IMR-90 (cell line): ENCODE measurements at regions not wholly inside any gene's neighbourhood (a gene's known extent, or its start where the extent isn't known, plus 50 kb on each side); places are given as distances from the start of the nearest gene placed in this dataset.

Source experiments
- ATAC-seq: fragments of 200-7000 bp; cut with Tn5 transposase; 2 replicates; pipeline ENCODE4 v1.9.1; 2020; ENCODE audit warnings: low read depth, mild to moderate bottlenecking, moderate library complexity
- BruUV-seq: library from RNA; stranded (reverse); fragments of 400-500 nt; replicated peaks from 2 replicates; lab custom pipeline; 2021; lab: Mats Ljungman, UMichigan
- CTCF ChIA-PET: fragments of 300-600 bp; formaldehyde crosslinking; extraction: SDS; loops from one replicate; lab custom pipeline; 2021; ENCODE audit warnings: antibody characterized with exemption; lab: Yijun Ruan, JAX
- POLR2A ChIA-PET: fragments of 300-600 bp; sonication (Branson Sonifier 250); formaldehyde crosslinking; loops from one replicate; lab custom pipeline; 2022; ENCODE audit warnings: antibody characterized with exemption; ENCODE audit not compliant: unreplicated experiment; lab: Charles Lee
- DNase-seq: peaks from one replicate; pipeline ENCODE4 v3.0.0; 2013
- H2AFZ ChIP-seq: replicated peaks from 2 replicates; pipeline ENCODE3; 2013; ENCODE audit warnings: low read length, mild to moderate bottlenecking; ENCODE audit not compliant: poor library complexity
- H2AK5ac ChIP-seq: 2 replicates; pipeline ENCODE4 v1.6.1; 2013; ENCODE audit warnings: low read depth, low read length, inconsistent platforms
- H2AK9ac ChIP-seq: replicated peaks from 2 replicates; pipeline ENCODE3; 2013; ENCODE audit warnings: mild to moderate bottlenecking, low read depth, low read length, moderate library complexity; ENCODE audit not compliant: poor library complexity
- H2BK120ac ChIP-seq: 2 replicates; pipeline ENCODE4 v1.6.1; 2013; ENCODE audit warnings: low read depth, low read length, inconsistent platforms
- H2BK15ac ChIP-seq: 3 replicates; pipeline ENCODE4 v1.6.1; 2013; ENCODE audit warnings: low read depth, low read length, inconsistent platforms
- H2BK20ac ChIP-seq: 2 replicates; pipeline ENCODE4 v1.6.1; 2013; ENCODE audit warnings: low read depth, mild to moderate bottlenecking, inconsistent platforms, low read length, moderate library complexity
- H2BK5ac ChIP-seq: 2 replicates; pipeline ENCODE4 v1.6.1; 2013; ENCODE audit warnings: mild to moderate bottlenecking, low read depth, low read length, inconsistent platforms; ENCODE audit not compliant: poor library complexity, severe bottlenecking
- H3K14ac ChIP-seq: replicated peaks from 2 replicates; pipeline ENCODE4 v1.6.1; 2013; ENCODE audit warnings: low read depth, low read length, inconsistent platforms
- H3K18ac ChIP-seq: 2 replicates; pipeline ENCODE4 v1.6.1; 2013; ENCODE audit warnings: low read depth, low read length, control low read depth
- H3K23ac ChIP-seq: 2 replicates; pipeline ENCODE4 v1.6.1; 2013; ENCODE audit warnings: low read depth, low read length, inconsistent platforms
- H3K27ac ChIP-seq: 2 replicates; pipeline ENCODE4 v1.5.1; 2013; ENCODE audit warnings: mild to moderate bottlenecking, control low read depth, low read length; ENCODE audit not compliant: insufficient read depth
- H3K27me3 ChIP-seq: 2 replicates; pipeline ENCODE4 v1.6.1; 2013; ENCODE audit warnings: low read length; ENCODE audit not compliant: control insufficient read depth, insufficient read depth
- H3K36me3 ChIP-seq: 2 replicates; pipeline ENCODE4 v1.6.1; 2013; ENCODE audit warnings: low read length, mixed read lengths; ENCODE audit not compliant: control insufficient read depth, insufficient read depth
- H3K4ac ChIP-seq: 2 replicates; pipeline ENCODE4 v1.6.1; 2013; ENCODE audit warnings: low read depth, low read length, inconsistent platforms
- H3K4me1 ChIP-seq: 2 replicates; pipeline ENCODE4 v1.6.1; 2013; ENCODE audit warnings: low read length, mixed read lengths; ENCODE audit not compliant: control insufficient read depth, insufficient read depth
- H3K4me2 ChIP-seq: 2 replicates; pipeline ENCODE4 v1.6.1; 2013; ENCODE audit warnings: low read depth, mild to moderate bottlenecking, control low read depth, low read length, moderate library complexity
- H3K4me3 ChIP-seq: 2 replicates; pipeline ENCODE4 v1.5.1; 2013; ENCODE audit warnings: low read depth, mild to moderate bottlenecking, control low read depth, low read length, moderate library complexity; ENCODE audit not compliant: insufficient read depth
- H3K56ac ChIP-seq: 2 replicates; pipeline ENCODE4 v1.6.1; 2013; ENCODE audit warnings: low read length, inconsistent platforms; ENCODE audit not compliant: insufficient read depth; ENCODE audit errors: extremely low read depth
- H3K79me1 ChIP-seq, 2 experiments: 2 replicates each; pipeline ENCODE4 v1.6.1; 2013; ENCODE audit warnings: low read length in 2 of 2, inconsistent platforms in 1 of 2, low read depth in 1 of 2
- H3K9ac ChIP-seq: 2 replicates; pipeline ENCODE4 v1.6.1; 2013; ENCODE audit warnings: low read depth, low read length, control low read depth
- H3K9me1 ChIP-seq: 2 replicates; pipeline ENCODE4 v1.6.1; 2013; ENCODE audit warnings: low read length, inconsistent platforms; ENCODE audit not compliant: insufficient read depth
- H3K9me3 ChIP-seq: 2 replicates; pipeline ENCODE4 v1.6.1; 2013; ENCODE audit warnings: low read length; ENCODE audit not compliant: control insufficient read depth, insufficient read depth
- H4K20me1 ChIP-seq: 2 replicates; pipeline ENCODE4 v1.6.1; 2013; ENCODE audit warnings: low read length, inconsistent platforms; ENCODE audit not compliant: insufficient read depth
- H4K5ac ChIP-seq: 2 replicates; pipeline ENCODE4 v1.6.1; 2013; ENCODE audit warnings: mild to moderate bottlenecking, low read depth, low read length, control low read depth
- H4K8ac ChIP-seq, 2 experiments: 2 replicates each; pipeline ENCODE4 v1.6.1; 2013; ENCODE audit warnings: low read depth in 2 of 2, low read length in 2 of 2, control low read depth in 1 of 2, inconsistent platforms in 1 of 2
- H4K91ac ChIP-seq: 2 replicates; pipeline ENCODE4 v1.6.1; 2013; ENCODE audit warnings: low read depth, low read length, inconsistent platforms; ENCODE audit not compliant: insufficient read depth
- CEBPB ChIP-seq: IDR thresholded peaks from 2 replicates; pipeline ENCODE4 v1.6.1; 2012; ENCODE audit warnings: low read depth, low read length, improper control_type of control experiment
- ELK1 ChIP-seq: fragments of 150-350 bp; IDR thresholded peaks from 2 replicates; pipeline ENCODE4 v1.6.1; 2016; ENCODE audit warnings: low read depth, mild to moderate bottlenecking, low read length, moderate library complexity, borderline replicate concordance
- FOS ChIP-seq: fragments of 150-350 bp; IDR thresholded peaks from 2 replicates; pipeline ENCODE4 v1.6.1; 2016; ENCODE audit warnings: low read depth, low read length
- MAFK ChIP-seq: IDR thresholded peaks from 2 replicates; pipeline ENCODE4 v1.6.1; 2012; ENCODE audit warnings: low read depth, low read length, improper control_type of control experiment
- MXI1 ChIP-seq: IDR thresholded peaks from 2 replicates; pipeline ENCODE4 v1.6.1; 2012; ENCODE audit warnings: low read depth, mild to moderate bottlenecking, low read length, moderate library complexity, borderline replicate concordance
- NFE2L2 ChIP-seq: fragments of 150-350 bp; IDR thresholded peaks from 2 replicates; pipeline ENCODE4 v1.6.1; 2016; ENCODE audit warnings: low read depth, mild to moderate bottlenecking, low read length
- RAD21 ChIP-seq: IDR thresholded peaks from 2 replicates; pipeline ENCODE4 v1.6.1; 2012; ENCODE audit warnings: low read length, improper control_type of control experiment
- RCOR1 ChIP-seq: IDR thresholded peaks from 2 replicates; pipeline ENCODE4 v1.6.1; 2012; ENCODE audit warnings: mild to moderate bottlenecking, low read length, improper control_type of control experiment; ENCODE audit not compliant: insufficient replicate concordance
- RFX5 ChIP-seq: IDR thresholded peaks from 2 replicates; pipeline ENCODE4 v1.8.0; 2012; ENCODE audit warnings: low read depth, mild to moderate bottlenecking, low read length, moderate library complexity
- SMC3 ChIP-seq: fragments of 150-350 bp; IDR thresholded peaks from 2 replicates; pipeline ENCODE4 v1.6.1; 2016; ENCODE audit warnings: low read depth, mild to moderate bottlenecking, antibody characterized with exemption, low read length, moderate library complexity
- WGBS, 2 experiments: methylation state at CpG; one replicate each; pipeline versions ENCODE4 v1.1.5 to v1.1.7; 2013; ENCODE audit warnings: missing lambda C conversion rate in 2 of 2; ENCODE audit not compliant: insufficient read length in 1 of 2; ENCODE audit errors: extremely low coverage in 2 of 2; 5-methylcytosine and 5-hydroxymethylcytosine counted together
- dilution Hi-C: fragments of 300-500 bp; cut with HindIII; formaldehyde crosslinking; loops from one replicate; pipeline ENCODE4 v1.14.3; 2018; ENCODE audit warnings: low sequenced_read_pairs; ENCODE audit not compliant: unreplicated experiment
- in situ Hi-C: fragments of 300-500 bp; cut with MboI; formaldehyde crosslinking; loops from 3 replicates; pipeline ENCODE4 v1.14.3; 2019; ENCODE audit warnings: low sequenced_read_pairs, inconsistent platforms, mixed read lengths
- intact Hi-C: fragments of 100-400 bp; cut with micrococcal nuclease; formaldehyde crosslinking; loops from 2 replicates; pipeline ENCODE4 v1.10.0; 2022
- TF ChIP-seq, protein P1 (sequence below): conservative IDR thresholded peaks from 2 replicates; pipeline ENCODE4 v1.5.1; 2012; ENCODE audit warnings: mild to moderate bottlenecking, low read depth, low read length, improper control_type of control experiment
- TF ChIP-seq, protein P2 (sequence below): fragments of 150-350 bp; IDR thresholded peaks from 2 replicates; pipeline ENCODE4 v1.6.1; 2017; ENCODE audit warnings: mild to moderate bottlenecking, antibody characterized with exemption, low read length, low read depth

- Histone ChIP-seq H3K23ac (no peak overlapping the region), H2BK20ac (no peak overlapping the region), H3K9me1 (no peaks in the 10 kb centered on the region), H3K4ac (no peak overlapping the region), H3K9ac (no peak overlapping the region), H4K5ac (no peak overlapping the region), H3K18ac (no peak overlapping the region), H3K36me3 (no peaks in the 10 kb centered on the region), H2AK5ac (no peak overlapping the region), H4K20me1 (no peaks in the 10 kb centered on the region), H3K4me1 (no peaks in the 10 kb centered on the region), H3K27ac (no peak overlapping the region), H2BK15ac (no peak overlapping the region), H2BK5ac (no peak overlapping the region), H3K4me2 (no peak overlapping the region), H2AK9ac (no peak overlapping the region), H3K14ac (no peak overlapping the region), H3K27me3 (no peaks in the 10 kb centered on the region), H4K8ac (no peak overlapping the region), H3K56ac (no peak overlapping the region), H3K79me1 (no peaks in the 10 kb centered on the region), H2AFZ (no peak overlapping the region), H4K91ac (no peak overlapping the region), H2BK120ac (no peak overlapping the region), H3K4me3 (no peak overlapping the region), H3K9me3 (peaks cover 2% of the 10 kb centered on the region)
- ChIA-PET CTCF (no interaction called here), POLR2A (no interaction called here)
- TF ChIP-seq RFX5, result no peak
- no peak for TF ChIP-seq MAFK
- TF ChIP-seq MXI1, result no peak
- TF ChIP-seq CEBPB, result no peak
- TF ChIP-seq, protein P1, sequence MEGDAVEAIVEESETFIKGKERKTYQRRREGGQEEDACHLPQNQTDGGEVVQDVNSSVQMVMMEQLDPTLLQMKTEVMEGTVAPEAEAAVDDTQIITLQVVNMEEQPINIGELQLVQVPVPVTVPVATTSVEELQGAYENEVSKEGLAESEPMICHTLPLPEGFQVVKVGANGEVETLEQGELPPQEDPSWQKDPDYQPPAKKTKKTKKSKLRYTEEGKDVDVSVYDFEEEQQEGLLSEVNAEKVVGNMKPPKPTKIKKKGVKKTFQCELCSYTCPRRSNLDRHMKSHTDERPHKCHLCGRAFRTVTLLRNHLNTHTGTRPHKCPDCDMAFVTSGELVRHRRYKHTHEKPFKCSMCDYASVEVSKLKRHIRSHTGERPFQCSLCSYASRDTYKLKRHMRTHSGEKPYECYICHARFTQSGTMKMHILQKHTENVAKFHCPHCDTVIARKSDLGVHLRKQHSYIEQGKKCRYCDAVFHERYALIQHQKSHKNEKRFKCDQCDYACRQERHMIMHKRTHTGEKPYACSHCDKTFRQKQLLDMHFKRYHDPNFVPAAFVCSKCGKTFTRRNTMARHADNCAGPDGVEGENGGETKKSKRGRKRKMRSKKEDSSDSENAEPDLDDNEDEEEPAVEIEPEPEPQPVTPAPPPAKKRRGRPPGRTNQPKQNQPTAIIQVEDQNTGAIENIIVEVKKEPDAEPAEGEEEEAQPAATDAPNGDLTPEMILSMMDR, result no peak
- TF ChIP-seq NFE2L2, result no peak
- TF ChIP-seq, protein P2, sequence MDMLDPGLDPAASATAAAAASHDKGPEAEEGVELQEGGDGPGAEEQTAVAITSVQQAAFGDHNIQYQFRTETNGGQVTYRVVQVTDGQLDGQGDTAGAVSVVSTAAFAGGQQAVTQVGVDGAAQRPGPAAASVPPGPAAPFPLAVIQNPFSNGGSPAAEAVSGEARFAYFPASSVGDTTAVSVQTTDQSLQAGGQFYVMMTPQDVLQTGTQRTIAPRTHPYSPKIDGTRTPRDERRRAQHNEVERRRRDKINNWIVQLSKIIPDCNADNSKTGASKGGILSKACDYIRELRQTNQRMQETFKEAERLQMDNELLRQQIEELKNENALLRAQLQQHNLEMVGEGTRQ, result no peak
- TF ChIP-seq RAD21, result no peak
- TF ChIP-seq ELK1, result no peak
- no peak for TF ChIP-seq FOS
- no peak for TF ChIP-seq SMC3
- no peak for TF ChIP-seq RCOR1
- dilution Hi-C loops, result no loop called here
- ATAC-seq (no peak), DNase-seq (no peak)
- no CpG with 5 or more reads among the region's 4 CpGs for WGBS, 2 experiments
- in situ Hi-C loops, result no loop called here
- intact Hi-C loops, result no loop called here
- BruUV-seq, result no TSS peak
These were observed 577.1 kb upstream of the PRR20A start for GRCh38 chr13:56563663-56564062.
